Peyer's patch (tissue), 4 donors: ENCODE measurements at regions not wholly inside any gene's neighbourhood (a gene's known extent, or its start where the extent isn't known, plus 50 kb on each side); places are given as distances from the start of the nearest gene placed in this dataset.

Experiments
- CTCF ChIP-seq, 6 experiments: fragments of 450-650 bp in 4 of 6; fragments of 200-600 bp in 2 of 6; sonication (generic) in 1 of 6; IDR thresholded peaks; one replicate each; pipeline ENCODE4 v1.5.1; 2017 to 2019; ENCODE audit warnings: antibody characterized with exemption in 6 of 6, mild to moderate bottlenecking in 3 of 6, moderate library complexity in 1 of 6
- POLR2A ChIP-seq, 2 donors: fragments of 450-650 bp; IDR thresholded peaks; one replicate each; pipeline ENCODE4 v1.5.1; 2017; ENCODE audit warnings: antibody characterized with exemption in 2 of 2, mild to moderate bottlenecking in 2 of 2, moderate library complexity in 2 of 2

DNA sequence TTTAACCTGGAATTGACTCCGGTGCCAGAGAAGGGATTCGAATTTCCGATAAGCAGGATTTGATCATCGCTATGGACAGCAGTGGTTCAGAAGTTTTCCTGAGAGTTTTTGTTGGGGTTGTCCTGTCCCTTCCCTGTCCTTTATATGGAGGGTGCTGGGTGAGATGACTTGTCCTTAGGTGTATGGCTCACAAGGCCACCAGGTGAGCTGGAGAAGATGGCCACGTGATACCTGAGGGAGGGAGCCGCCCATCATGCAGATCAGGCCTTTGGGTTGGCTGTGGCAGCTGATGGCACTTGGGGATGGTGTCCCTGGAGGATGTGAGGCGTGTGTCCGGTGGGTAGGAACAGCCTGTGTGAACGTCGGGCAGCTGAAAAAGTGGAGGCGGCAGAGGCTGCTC, 187.7 kb downstream of the PTPN20 start:
- no peak for TF ChIP-seq CTCF (IDR thresholded peaks at IDR 0.05)
- no peak for TF ChIP-seq POLR2A (IDR thresholded peaks at IDR 0.05)
